ENCODE measurements at regions not wholly inside any gene's neighbourhood (a gene's known extent, or its start where the extent isn't known, plus 50 kb on each side); places are given as distances from the start of the nearest gene placed in this dataset.

DNA sequence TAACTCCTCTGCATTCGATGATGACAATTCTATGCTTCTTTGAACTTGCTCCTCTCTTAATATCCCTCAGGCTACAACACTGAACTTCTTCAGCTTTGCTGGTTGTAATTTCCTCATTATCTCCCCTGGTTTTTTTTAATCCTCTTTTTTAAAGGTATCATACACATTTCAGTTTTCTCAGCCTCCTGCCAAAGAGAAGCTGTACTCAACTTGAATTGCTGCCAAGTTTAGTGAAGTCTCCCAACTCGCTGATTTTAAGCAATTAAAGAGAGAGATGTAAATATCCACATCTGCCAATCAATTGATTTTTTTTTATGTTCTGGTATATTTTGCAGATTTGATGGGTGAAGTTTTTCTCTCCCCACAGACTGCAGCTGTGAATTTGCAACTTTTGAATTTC is 817.8 kb downstream of the GALC start:
- TF ChIP-seq, protein P1, sequence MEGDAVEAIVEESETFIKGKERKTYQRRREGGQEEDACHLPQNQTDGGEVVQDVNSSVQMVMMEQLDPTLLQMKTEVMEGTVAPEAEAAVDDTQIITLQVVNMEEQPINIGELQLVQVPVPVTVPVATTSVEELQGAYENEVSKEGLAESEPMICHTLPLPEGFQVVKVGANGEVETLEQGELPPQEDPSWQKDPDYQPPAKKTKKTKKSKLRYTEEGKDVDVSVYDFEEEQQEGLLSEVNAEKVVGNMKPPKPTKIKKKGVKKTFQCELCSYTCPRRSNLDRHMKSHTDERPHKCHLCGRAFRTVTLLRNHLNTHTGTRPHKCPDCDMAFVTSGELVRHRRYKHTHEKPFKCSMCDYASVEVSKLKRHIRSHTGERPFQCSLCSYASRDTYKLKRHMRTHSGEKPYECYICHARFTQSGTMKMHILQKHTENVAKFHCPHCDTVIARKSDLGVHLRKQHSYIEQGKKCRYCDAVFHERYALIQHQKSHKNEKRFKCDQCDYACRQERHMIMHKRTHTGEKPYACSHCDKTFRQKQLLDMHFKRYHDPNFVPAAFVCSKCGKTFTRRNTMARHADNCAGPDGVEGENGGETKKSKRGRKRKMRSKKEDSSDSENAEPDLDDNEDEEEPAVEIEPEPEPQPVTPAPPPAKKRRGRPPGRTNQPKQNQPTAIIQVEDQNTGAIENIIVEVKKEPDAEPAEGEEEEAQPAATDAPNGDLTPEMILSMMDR (IDR thresholded peaks at IDR 0.05; ENCODE audit: insufficient read depth, low read length): no peak

DNA sequence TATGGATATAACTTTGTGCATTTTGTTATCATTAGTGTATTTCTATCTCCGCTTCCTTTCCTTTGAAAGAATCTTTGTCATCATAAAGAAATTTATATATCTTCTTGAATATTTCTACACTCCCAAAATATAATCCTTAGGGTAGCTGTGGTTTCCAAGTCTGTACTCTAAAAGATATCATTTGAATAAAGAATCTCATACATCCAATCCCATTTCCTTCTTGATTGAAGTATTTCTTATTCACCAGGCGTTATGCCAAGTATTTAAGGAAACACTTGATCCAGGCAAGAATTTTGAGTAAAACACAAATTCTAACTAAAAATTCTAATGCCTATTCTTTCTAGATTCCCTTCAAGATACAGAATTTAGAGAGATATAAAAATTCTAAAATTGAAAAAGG is 821.8 kb downstream of the GALC start:
- no peak overlapping the region for H3K4me3 ChIP-seq (ENCODE audit: low read depth, low read length)
- no peak for DNase-seq (ENCODE audit: low read depth)
- TF ChIP-seq, protein P1 (IDR thresholded peaks at IDR 0.05; ENCODE audit: insufficient read depth, low read length): no peak

More for the DNA sequence above, 817.8 kb downstream of the GALC start:
- DNase-seq (ENCODE audit: low read depth): no peak
- no peak overlapping the region for H3K4me3 ChIP-seq (ENCODE audit: low read depth, low read length)

DNA sequence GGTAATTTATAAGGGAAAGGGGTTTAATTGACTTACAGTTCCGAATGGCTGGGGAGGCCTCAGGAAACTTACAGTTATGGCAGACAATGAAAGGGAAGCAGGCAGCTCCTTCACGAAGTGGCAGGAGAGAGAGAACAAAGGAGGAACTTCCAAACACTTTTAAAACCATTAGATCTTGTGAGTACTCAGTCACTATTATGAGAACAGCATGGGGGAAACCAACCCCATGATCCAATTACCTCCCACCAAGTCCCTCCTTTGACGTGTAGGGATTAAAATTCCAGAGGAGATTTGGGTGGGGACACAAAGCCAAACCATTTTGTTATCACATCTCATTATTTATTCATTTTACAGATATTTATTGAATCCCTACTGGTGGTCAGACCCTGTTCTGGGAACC is 822.8 kb downstream of the GALC start:
- H3K4me3 ChIP-seq (ENCODE audit: low read depth, low read length): no peak overlapping the region

DNA sequence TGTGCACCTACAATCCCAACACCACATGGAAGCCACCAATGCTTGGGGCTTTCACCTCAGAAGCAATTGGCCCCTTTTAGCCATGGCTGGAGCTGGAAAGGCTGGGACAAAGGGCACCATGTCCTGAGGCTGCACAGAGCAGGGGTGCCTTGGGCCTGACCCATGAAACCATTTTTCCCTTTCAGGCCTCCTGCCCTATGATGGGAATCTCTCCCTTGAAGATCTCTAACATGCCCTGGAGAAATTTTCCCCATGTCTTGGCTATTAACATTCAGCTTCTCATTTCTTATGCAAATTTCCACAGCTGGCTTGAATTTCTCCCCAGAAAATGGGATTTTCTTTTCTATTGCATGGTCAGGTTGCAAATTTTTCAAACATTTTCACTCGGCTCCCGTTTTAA is 823.6 kb downstream of the GALC start:
- no peak overlapping the region for H3K4me3 ChIP-seq (ENCODE audit: low read depth, low read length)
- no peak for DNase-seq (ENCODE audit: low read depth)
- TF ChIP-seq, protein P1 (IDR thresholded peaks at IDR 0.05; ENCODE audit: insufficient read depth, low read length): no peak

More for the DNA sequence above, 822.8 kb downstream of the GALC start:
- DNase-seq (ENCODE audit: low read depth): no peak
- TF ChIP-seq, protein P1 (IDR thresholded peaks at IDR 0.05; ENCODE audit: insufficient read depth, low read length): no peak

DNA sequence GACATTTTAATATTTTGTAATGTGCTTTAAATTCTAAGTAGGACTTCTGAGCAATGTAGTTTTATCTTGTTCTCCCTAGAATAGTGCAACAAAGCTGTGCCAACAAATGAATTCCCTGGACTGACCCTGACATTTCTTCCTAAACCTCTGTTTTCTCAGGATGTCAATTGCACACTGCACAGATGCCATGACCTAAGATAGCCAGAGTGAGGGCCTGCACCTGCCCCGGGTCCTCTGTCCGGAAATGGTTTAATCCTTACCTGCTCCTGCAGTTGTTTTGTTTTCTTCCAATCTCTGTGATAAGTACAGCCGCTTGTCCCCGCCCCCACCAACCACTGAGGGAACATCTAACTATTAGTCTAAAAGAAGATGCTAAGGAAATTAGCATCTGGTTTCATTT is 831.5 kb downstream of the GALC start:
- H3K4me3 ChIP-seq (ENCODE audit: low read depth, low read length): no peak overlapping the region
- DNase-seq (ENCODE audit: low read depth): no peak
- TF ChIP-seq, protein P1 (IDR thresholded peaks at IDR 0.05; ENCODE audit: insufficient read depth, low read length): no peak

DNA sequence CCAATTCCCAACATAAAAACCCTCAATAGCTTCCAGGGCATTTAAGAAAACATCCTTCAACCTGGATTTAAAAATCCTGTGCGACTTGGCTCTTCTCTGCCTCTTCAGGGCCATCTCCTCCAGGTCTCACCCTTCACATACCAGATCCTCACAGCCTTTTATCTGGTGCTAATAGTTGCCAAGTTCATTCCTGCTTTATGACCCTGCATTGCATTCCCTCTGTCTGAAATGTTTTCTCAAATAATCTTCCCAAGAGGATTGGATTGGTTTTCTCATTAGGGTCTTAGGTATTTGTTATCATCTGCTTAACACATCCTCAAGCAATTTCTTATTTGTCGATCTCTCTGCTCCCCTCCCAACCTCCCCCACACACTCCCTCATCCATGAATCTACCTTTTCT is 832.0 kb downstream of the GALC start:
- no peak overlapping the region for H3K4me3 ChIP-seq (ENCODE audit: low read depth, low read length)
- DNase-seq (ENCODE audit: low read depth): no peak
- TF ChIP-seq, protein P1 (IDR thresholded peaks at IDR 0.05; ENCODE audit: insufficient read depth, low read length): no peak

DNA sequence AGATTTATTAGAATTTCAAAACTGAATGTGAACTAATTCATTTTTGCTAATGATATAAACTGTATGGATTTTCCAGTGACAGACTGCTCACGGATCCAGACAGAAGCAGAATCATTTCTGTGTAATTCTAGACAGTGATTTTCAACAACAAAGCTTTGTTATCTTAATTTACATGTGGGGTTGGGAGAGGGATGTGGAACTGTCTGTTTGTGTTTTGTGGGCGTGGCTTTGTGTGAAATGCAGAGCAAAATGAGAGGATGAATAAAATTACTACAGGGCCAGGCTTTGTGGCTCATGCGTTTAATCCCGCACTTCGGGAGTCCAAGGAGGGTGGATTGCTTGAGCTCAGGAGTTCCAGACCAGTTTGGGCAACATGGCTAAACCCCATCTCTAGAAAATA is 834.7 kb downstream of the GALC start:
- DNase-seq (ENCODE audit: low read depth): no peak
- TF ChIP-seq, protein P1 (IDR thresholded peaks at IDR 0.05; ENCODE audit: insufficient read depth, low read length): no peak
- no peak overlapping the region for H3K4me3 ChIP-seq (ENCODE audit: low read depth, low read length)
